IMR-90 (cell line): ENCODE measurements at regions not wholly inside any gene's neighbourhood (a gene's known extent, or its start where the extent isn't known, plus 50 kb on each side); places are given as distances from the start of the nearest gene placed in this dataset.

Source experiments
- ATAC-seq: fragments of 200-7000 bp; cut with Tn5 transposase; 2 replicates; pipeline ENCODE4 v1.9.1; 2020; ENCODE audit warnings: low read depth, mild to moderate bottlenecking, moderate library complexity
- BruUV-seq: library from RNA; stranded (reverse); fragments of 400-500 nt; replicated peaks from 2 replicates; lab custom pipeline; 2021; lab: Mats Ljungman, UMichigan
- CTCF ChIA-PET: fragments of 300-600 bp; formaldehyde crosslinking; extraction: SDS; loops from one replicate; lab custom pipeline; 2021; ENCODE audit warnings: antibody characterized with exemption; lab: Yijun Ruan, JAX
- POLR2A ChIA-PET: fragments of 300-600 bp; sonication (Branson Sonifier 250); formaldehyde crosslinking; loops from one replicate; lab custom pipeline; 2022; ENCODE audit warnings: antibody characterized with exemption; ENCODE audit not compliant: unreplicated experiment; lab: Charles Lee
- DNase-seq: peaks from one replicate; pipeline ENCODE4 v3.0.0; 2013
- H2AFZ ChIP-seq: replicated peaks from 2 replicates; pipeline ENCODE3; 2013; ENCODE audit warnings: low read length, mild to moderate bottlenecking; ENCODE audit not compliant: poor library complexity
- H2AK5ac ChIP-seq: 2 replicates; pipeline ENCODE4 v1.6.1; 2013; ENCODE audit warnings: low read depth, low read length, inconsistent platforms
- H2AK9ac ChIP-seq: replicated peaks from 2 replicates; pipeline ENCODE3; 2013; ENCODE audit warnings: mild to moderate bottlenecking, low read depth, low read length, moderate library complexity; ENCODE audit not compliant: poor library complexity
- H2BK120ac ChIP-seq: 2 replicates; pipeline ENCODE4 v1.6.1; 2013; ENCODE audit warnings: low read depth, low read length, inconsistent platforms
- H2BK15ac ChIP-seq: 3 replicates; pipeline ENCODE4 v1.6.1; 2013; ENCODE audit warnings: low read depth, low read length, inconsistent platforms
- H2BK20ac ChIP-seq: 2 replicates; pipeline ENCODE4 v1.6.1; 2013; ENCODE audit warnings: low read depth, mild to moderate bottlenecking, inconsistent platforms, low read length, moderate library complexity
- H2BK5ac ChIP-seq: 2 replicates; pipeline ENCODE4 v1.6.1; 2013; ENCODE audit warnings: mild to moderate bottlenecking, low read depth, low read length, inconsistent platforms; ENCODE audit not compliant: poor library complexity, severe bottlenecking
- H3K14ac ChIP-seq: replicated peaks from 2 replicates; pipeline ENCODE4 v1.6.1; 2013; ENCODE audit warnings: low read depth, low read length, inconsistent platforms
- H3K18ac ChIP-seq: 2 replicates; pipeline ENCODE4 v1.6.1; 2013; ENCODE audit warnings: low read depth, low read length, control low read depth
- H3K23ac ChIP-seq: 2 replicates; pipeline ENCODE4 v1.6.1; 2013; ENCODE audit warnings: low read depth, low read length, inconsistent platforms
- H3K27ac ChIP-seq: 2 replicates; pipeline ENCODE4 v1.5.1; 2013; ENCODE audit warnings: mild to moderate bottlenecking, control low read depth, low read length; ENCODE audit not compliant: insufficient read depth
- H3K27me3 ChIP-seq: 2 replicates; pipeline ENCODE4 v1.6.1; 2013; ENCODE audit warnings: low read length; ENCODE audit not compliant: control insufficient read depth, insufficient read depth
- H3K36me3 ChIP-seq: 2 replicates; pipeline ENCODE4 v1.6.1; 2013; ENCODE audit warnings: low read length, mixed read lengths; ENCODE audit not compliant: control insufficient read depth, insufficient read depth
- H3K4ac ChIP-seq: 2 replicates; pipeline ENCODE4 v1.6.1; 2013; ENCODE audit warnings: low read depth, low read length, inconsistent platforms
- H3K4me1 ChIP-seq: 2 replicates; pipeline ENCODE4 v1.6.1; 2013; ENCODE audit warnings: low read length, mixed read lengths; ENCODE audit not compliant: control insufficient read depth, insufficient read depth
- H3K4me2 ChIP-seq: 2 replicates; pipeline ENCODE4 v1.6.1; 2013; ENCODE audit warnings: low read depth, mild to moderate bottlenecking, control low read depth, low read length, moderate library complexity
- H3K4me3 ChIP-seq: 2 replicates; pipeline ENCODE4 v1.5.1; 2013; ENCODE audit warnings: low read depth, mild to moderate bottlenecking, control low read depth, low read length, moderate library complexity; ENCODE audit not compliant: insufficient read depth
- H3K56ac ChIP-seq: 2 replicates; pipeline ENCODE4 v1.6.1; 2013; ENCODE audit warnings: low read length, inconsistent platforms; ENCODE audit not compliant: insufficient read depth; ENCODE audit errors: extremely low read depth
- H3K79me1 ChIP-seq, 2 experiments: 2 replicates each; pipeline ENCODE4 v1.6.1; 2013; ENCODE audit warnings: low read length in 2 of 2, inconsistent platforms in 1 of 2, low read depth in 1 of 2
- H3K9ac ChIP-seq: 2 replicates; pipeline ENCODE4 v1.6.1; 2013; ENCODE audit warnings: low read depth, low read length, control low read depth
- H3K9me1 ChIP-seq: 2 replicates; pipeline ENCODE4 v1.6.1; 2013; ENCODE audit warnings: low read length, inconsistent platforms; ENCODE audit not compliant: insufficient read depth
- H3K9me3 ChIP-seq: 2 replicates; pipeline ENCODE4 v1.6.1; 2013; ENCODE audit warnings: low read length; ENCODE audit not compliant: control insufficient read depth, insufficient read depth
- H4K20me1 ChIP-seq: 2 replicates; pipeline ENCODE4 v1.6.1; 2013; ENCODE audit warnings: low read length, inconsistent platforms; ENCODE audit not compliant: insufficient read depth
- H4K5ac ChIP-seq: 2 replicates; pipeline ENCODE4 v1.6.1; 2013; ENCODE audit warnings: mild to moderate bottlenecking, low read depth, low read length, control low read depth
- H4K8ac ChIP-seq, 2 experiments: 2 replicates each; pipeline ENCODE4 v1.6.1; 2013; ENCODE audit warnings: low read depth in 2 of 2, low read length in 2 of 2, control low read depth in 1 of 2, inconsistent platforms in 1 of 2
- H4K91ac ChIP-seq: 2 replicates; pipeline ENCODE4 v1.6.1; 2013; ENCODE audit warnings: low read depth, low read length, inconsistent platforms; ENCODE audit not compliant: insufficient read depth
- BHLHE40 ChIP-seq: fragments of 150-350 bp; IDR thresholded peaks from 2 replicates; pipeline ENCODE4 v1.6.1; 2016; ENCODE audit warnings: mild to moderate bottlenecking, low read depth, low read length
- CHD1 ChIP-seq: IDR thresholded peaks from 2 replicates; pipeline ENCODE4 v1.6.1; 2012; ENCODE audit warnings: low read depth, low read length, improper control_type of control experiment
- FOS ChIP-seq: fragments of 150-350 bp; IDR thresholded peaks from 2 replicates; pipeline ENCODE4 v1.6.1; 2016; ENCODE audit warnings: low read depth, low read length
- MAFK ChIP-seq: IDR thresholded peaks from 2 replicates; pipeline ENCODE4 v1.6.1; 2012; ENCODE audit warnings: low read depth, low read length, improper control_type of control experiment
- MAZ ChIP-seq: IDR thresholded peaks from 2 replicates; pipeline ENCODE4 v1.6.1; 2012; ENCODE audit warnings: low read depth, mild to moderate bottlenecking, low read length, improper control_type of control experiment, moderate library complexity, borderline replicate concordance
- MXI1 ChIP-seq: IDR thresholded peaks from 2 replicates; pipeline ENCODE4 v1.6.1; 2012; ENCODE audit warnings: low read depth, mild to moderate bottlenecking, low read length, moderate library complexity, borderline replicate concordance
- NFE2L2 ChIP-seq: fragments of 150-350 bp; IDR thresholded peaks from 2 replicates; pipeline ENCODE4 v1.6.1; 2016; ENCODE audit warnings: low read depth, mild to moderate bottlenecking, low read length
- POLR2A ChIP-seq: IDR thresholded peaks from 2 replicates; pipeline ENCODE4 v1.6.1; 2012; ENCODE audit warnings: mild to moderate bottlenecking, low read depth, low read length
- RAD21 ChIP-seq: IDR thresholded peaks from 2 replicates; pipeline ENCODE4 v1.6.1; 2012; ENCODE audit warnings: low read length, improper control_type of control experiment
- RCOR1 ChIP-seq: IDR thresholded peaks from 2 replicates; pipeline ENCODE4 v1.6.1; 2012; ENCODE audit warnings: mild to moderate bottlenecking, low read length, improper control_type of control experiment; ENCODE audit not compliant: insufficient replicate concordance
- RFX5 ChIP-seq: IDR thresholded peaks from 2 replicates; pipeline ENCODE4 v1.8.0; 2012; ENCODE audit warnings: low read depth, mild to moderate bottlenecking, low read length, moderate library complexity
- SMC3 ChIP-seq: fragments of 150-350 bp; IDR thresholded peaks from 2 replicates; pipeline ENCODE4 v1.6.1; 2016; ENCODE audit warnings: low read depth, mild to moderate bottlenecking, antibody characterized with exemption, low read length, moderate library complexity
- USF2 ChIP-seq: fragments of 150-350 bp; IDR thresholded peaks from 2 replicates; pipeline ENCODE4 v1.6.1; 2017; ENCODE audit warnings: mild to moderate bottlenecking, antibody characterized with exemption, low read length, low read depth
- WGBS, 2 experiments: methylation state at CpG; one replicate each; pipeline versions ENCODE4 v1.1.5 to v1.1.7; 2013; ENCODE audit warnings: missing lambda C conversion rate in 2 of 2; ENCODE audit not compliant: insufficient read length in 1 of 2; ENCODE audit errors: extremely low coverage in 2 of 2; 5-methylcytosine and 5-hydroxymethylcytosine counted together
- dilution Hi-C: fragments of 300-500 bp; cut with HindIII; formaldehyde crosslinking; loops from one replicate; pipeline ENCODE4 v1.14.3; 2018; ENCODE audit warnings: low sequenced_read_pairs; ENCODE audit not compliant: unreplicated experiment
- in situ Hi-C: fragments of 300-500 bp; cut with MboI; formaldehyde crosslinking; loops from 3 replicates; pipeline ENCODE4 v1.14.3; 2019; ENCODE audit warnings: low sequenced_read_pairs, inconsistent platforms, mixed read lengths
- intact Hi-C: fragments of 100-400 bp; cut with micrococcal nuclease; formaldehyde crosslinking; loops from 2 replicates; pipeline ENCODE4 v1.10.0; 2022

GRCh38 chr20:4304601-4305000 lies 55.5 kb upstream of the ADRA1D start:
- no peak overlapping the region for H4K5ac ChIP-seq
- TF ChIP-seq RCOR1 = no peak
- TF ChIP-seq BHLHE40 = no peak
- TF ChIP-seq SMC3 = no peak
- TF ChIP-seq MAFK = no peak
- TF ChIP-seq POLR2A = no peak
- TF ChIP-seq FOS = no peak
- no peak for TF ChIP-seq USF2
- no peak for TF ChIP-seq MAZ
- no peak for TF ChIP-seq CHD1
- no peak for TF ChIP-seq NFE2L2
- TF ChIP-seq MXI1 = no peak
- TF ChIP-seq RFX5 = no peak
- no peak for TF ChIP-seq RAD21
- H2BK20ac ChIP-seq = no peak overlapping the region
- CTCF ChIA-PET = no interaction called here
- no peak overlapping the region for H3K27ac ChIP-seq
- no peak for ATAC-seq
- no peak for DNase-seq
- H2AFZ ChIP-seq = no peak overlapping the region
- H2BK120ac ChIP-seq = no peak overlapping the region
- BruUV-seq = no TSS peak
- H4K8ac ChIP-seq = no peak overlapping the region
- peaks cover 35% of the 10 kb centered on the region for H3K27me3 ChIP-seq
- H2AK5ac ChIP-seq = no peak overlapping the region
- intact Hi-C loops = no loop called here
- no peak overlapping the region for H3K9ac ChIP-seq
- no peak overlapping the region for H3K4me3 ChIP-seq
- H2BK15ac ChIP-seq = no peak overlapping the region
- H3K79me1 ChIP-seq = no peaks in the 10 kb centered on the region
- H2AK9ac ChIP-seq = no peak overlapping the region
- no peaks in the 10 kb centered on the region for H3K9me1 ChIP-seq
- no peak overlapping the region for H3K14ac ChIP-seq
- H3K9me3 ChIP-seq = no peaks in the 10 kb centered on the region
- no peak overlapping the region for H3K4ac ChIP-seq
- in situ Hi-C loops = no loop called here
- no peak overlapping the region for H3K4me2 ChIP-seq
- H3K18ac ChIP-seq = no peak overlapping the region
- dilution Hi-C loops = no loop called here
- H4K20me1 ChIP-seq = no peaks in the 10 kb centered on the region
- H3K56ac ChIP-seq = no peak overlapping the region
- H3K23ac ChIP-seq = no peak overlapping the region
- 0 out of 2 replicates have a peak, but pooled peaks cover 1% of the 10 kb centered on the region for H3K4me1 ChIP-seq
- H4K91ac ChIP-seq = no peak overlapping the region
- no peak overlapping the region for H2BK5ac ChIP-seq
- H3K36me3 ChIP-seq = no peaks in the 10 kb centered on the region
- 81% methylated on average over 4 of the region's 5 CpGs; no CpG with 5 or more reads in 1 of the 2 experiments for WGBS, 2 experiments
- POLR2A ChIA-PET = no interaction called here
